ENCODE measurements at regions not wholly inside any gene's neighbourhood (a gene's known extent, or its start where the extent isn't known, plus 50 kb on each side); places are given as distances from the start of the nearest gene placed in this dataset.

DNA sequence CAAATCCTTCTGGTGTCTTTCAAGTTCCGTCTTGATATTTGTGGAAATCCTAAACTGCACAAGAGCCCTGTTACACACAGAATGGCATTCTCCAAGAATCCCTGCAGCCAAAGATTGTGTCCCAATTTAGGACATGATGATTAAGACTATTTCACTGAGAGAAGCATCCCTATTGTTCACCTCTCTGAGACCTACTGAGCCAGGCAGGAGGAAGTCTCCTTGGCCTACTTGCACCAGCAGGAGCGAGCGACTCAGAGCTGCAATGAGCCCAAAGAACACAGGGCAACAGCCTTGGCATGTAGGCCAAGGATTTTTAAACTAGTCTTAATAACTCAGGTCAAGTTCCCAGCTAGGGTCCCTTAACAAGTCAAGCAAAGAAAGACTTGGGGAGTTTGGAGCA is 79.4 kb upstream of the RUNX1 start:
- no peak overlapping the region for H3K27ac ChIP-seq
- H3K36me3 ChIP-seq: no peaks in the 10 kb centered on the region
- H3K4me1 ChIP-seq: peaks cover 19% of the 10 kb centered on the region
- TF ChIP-seq Cebpa-rat (IDR thresholded peaks at IDR 0.05): no peak
- H3K4me2 ChIP-seq: no peak overlapping the region; the same call in 1 of the 2 replicates
- no peaks in the 10 kb centered on the region for H4K20me1 ChIP-seq
- H3K27me3 ChIP-seq: no peaks in the 10 kb centered on the region
- H3K4me3 ChIP-seq: no peak overlapping the region
- peaks cover 49% of the 10 kb centered on the region for H3K9me3 ChIP-seq
- H3K9ac ChIP-seq: no peak overlapping the region

DNA sequence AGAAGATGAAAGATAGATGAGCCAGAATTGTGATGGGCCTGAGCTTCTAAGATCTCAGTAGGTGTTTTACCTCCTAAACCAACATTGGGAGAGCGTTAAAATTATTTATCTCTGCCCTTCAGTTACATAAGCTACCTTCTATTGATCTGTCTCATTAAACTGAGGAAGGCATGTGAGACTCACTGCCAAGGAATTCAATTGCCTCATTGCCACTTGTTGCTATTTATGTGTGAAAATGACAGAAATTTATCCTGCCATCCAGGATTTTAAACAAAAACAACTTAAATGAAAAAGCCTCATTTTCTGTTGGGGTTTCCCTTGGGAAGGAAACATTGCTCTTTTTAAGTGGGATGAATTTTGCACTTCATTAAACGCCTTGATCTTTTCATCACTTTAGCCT is 78.7 kb upstream of the RUNX1 start:
- H3K4me1 ChIP-seq: peaks cover 19% of the 10 kb centered on the region
- H3K9ac ChIP-seq: no peak overlapping the region
- H3K36me3 ChIP-seq: no peaks in the 10 kb centered on the region
- no peak overlapping the region for H3K4me3 ChIP-seq
- H3K27ac ChIP-seq: no peak overlapping the region
- H3K4me2 ChIP-seq: no peak overlapping the region
- H3K9me3 ChIP-seq: peaks cover 49% of the 10 kb centered on the region
- no peak for TF ChIP-seq Cebpa-rat (IDR thresholded peaks at IDR 0.05)
- no peaks in the 10 kb centered on the region for H3K27me3 ChIP-seq
- no peaks in the 10 kb centered on the region for H4K20me1 ChIP-seq

DNA sequence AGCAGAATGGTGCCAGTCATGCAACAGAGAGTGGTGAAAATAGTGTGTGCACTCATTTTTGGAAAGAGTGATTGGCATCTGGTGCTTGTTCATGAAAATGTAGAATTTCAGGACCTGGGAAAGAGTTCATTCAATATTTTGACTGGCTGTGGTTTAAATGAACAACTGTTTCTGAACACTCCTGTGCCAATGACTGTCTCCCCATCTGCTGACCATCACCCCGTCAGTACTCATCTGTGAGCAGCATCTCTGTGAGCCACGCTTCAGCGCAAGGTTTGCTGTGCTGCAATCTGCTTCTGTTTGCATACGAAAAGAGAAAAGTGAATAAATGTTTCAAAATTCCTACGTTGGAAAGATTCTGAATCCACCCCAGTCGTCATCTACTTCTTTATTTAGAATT is 77.9 kb upstream of the RUNX1 start:
- Histone ChIP-seq H3K4me3 (no peak overlapping the region), H3K27ac (no peak overlapping the region), H3K36me3 (no peaks in the 10 kb centered on the region), H3K9me3 (peaks cover 49% of the 10 kb centered on the region), H3K27me3 (no peaks in the 10 kb centered on the region), H3K4me1 (peaks cover 19% of the 10 kb centered on the region), H3K9ac (no peak overlapping the region), H3K4me2 (no peak overlapping the region), H4K20me1 (no peaks in the 10 kb centered on the region)
- no peak for TF ChIP-seq Cebpa-rat (IDR thresholded peaks at IDR 0.05)

DNA sequence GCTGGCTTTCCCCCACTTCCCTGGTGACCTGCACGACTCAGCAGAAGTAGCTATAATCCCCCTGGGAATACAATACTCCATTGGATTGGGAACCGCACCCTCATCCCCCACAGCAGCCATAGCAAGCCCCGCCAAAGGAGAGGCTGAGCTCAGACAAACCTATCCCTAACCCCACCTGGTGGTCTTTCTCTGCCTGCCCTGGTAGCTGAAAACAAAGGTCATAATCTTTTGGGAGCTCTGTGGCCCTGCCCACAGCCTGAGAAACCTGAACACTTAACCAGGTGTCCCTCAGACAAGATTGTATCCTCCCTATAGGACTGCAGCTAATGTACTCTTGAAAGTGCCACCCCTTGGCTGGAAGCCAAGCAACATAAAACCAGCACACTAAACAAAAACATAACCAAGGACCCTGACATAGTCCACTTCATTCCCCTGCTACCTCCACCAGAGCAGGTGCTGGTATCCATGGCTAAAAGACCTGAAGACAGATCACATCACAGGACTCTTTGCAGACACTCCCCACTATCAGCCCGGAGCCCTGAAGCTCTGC is 71.6 kb upstream of the RUNX1 start:
- H3K9ac ChIP-seq: no peak overlapping the region
- H3K36me3 ChIP-seq: no peaks in the 10 kb centered on the region
- no peaks in the 10 kb centered on the region for H3K4me1 ChIP-seq
- no peak for TF ChIP-seq Cebpa-rat (IDR thresholded peaks at IDR 0.05)
- no peaks in the 10 kb centered on the region for H3K27me3 ChIP-seq
- peaks cover 15% of the 10 kb centered on the region for H3K9me3 ChIP-seq
- no peak overlapping the region for H3K27ac ChIP-seq
- no peak overlapping the region for H3K4me3 ChIP-seq
- no peaks in the 10 kb centered on the region for H4K20me1 ChIP-seq
- H3K4me2 ChIP-seq: no peak overlapping the region

DNA sequence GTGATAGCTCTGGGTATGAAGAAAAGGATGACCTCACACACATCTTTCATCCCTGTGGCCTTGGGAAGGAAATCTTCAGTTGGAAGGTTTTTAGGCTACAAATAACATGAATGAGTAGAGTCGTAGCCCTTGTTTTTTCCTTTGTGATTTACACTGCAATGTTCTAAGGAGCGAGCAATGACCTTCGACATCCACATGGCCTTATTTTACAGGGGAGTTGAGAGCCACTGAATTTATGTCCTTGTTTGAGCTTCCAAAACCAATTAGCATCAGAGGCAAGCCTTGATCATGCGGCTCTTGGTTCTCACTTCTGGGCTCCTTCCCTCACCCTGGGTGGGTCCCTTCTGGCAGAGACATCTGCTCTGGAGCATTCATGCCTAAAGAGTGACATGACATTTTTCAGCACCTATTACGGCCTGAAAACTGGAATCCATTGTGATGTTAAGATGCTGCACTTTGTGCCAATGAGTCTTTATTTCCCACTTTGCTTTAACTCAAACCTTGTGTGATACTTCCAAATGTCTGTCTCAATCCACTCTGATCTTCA is 70.5 kb upstream of the RUNX1 start:
- no peak for TF ChIP-seq Cebpa-rat (IDR thresholded peaks at IDR 0.05)
- no peak overlapping the region for H3K4me3 ChIP-seq

DNA sequence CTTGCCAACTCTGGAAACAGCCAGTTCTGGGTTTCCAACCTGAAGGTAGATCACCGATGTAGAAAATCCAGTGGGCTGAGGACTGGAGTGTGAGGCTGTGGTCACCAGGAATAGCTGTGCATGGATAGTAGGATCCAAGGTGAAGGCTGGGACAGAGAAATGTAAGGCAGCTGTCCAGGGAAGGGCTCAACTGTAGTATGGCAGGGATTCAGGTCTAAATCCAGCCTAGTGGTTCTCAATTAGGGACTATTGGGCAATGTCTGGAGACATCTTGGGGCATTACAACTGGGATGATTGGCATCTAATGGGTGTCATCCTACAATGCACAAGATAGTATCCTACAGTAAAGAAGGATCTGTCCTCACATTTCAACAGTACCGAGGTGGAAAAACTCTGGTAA is 67.7 kb upstream of the RUNX1 start:
- no peak overlapping the region for H3K9ac ChIP-seq
- H3K4me2 ChIP-seq: no peak overlapping the region
- TF ChIP-seq Cebpa-rat (IDR thresholded peaks at IDR 0.05): no peak
- H3K9me3 ChIP-seq: no peaks in the 10 kb centered on the region
- no peak overlapping the region for H3K4me3 ChIP-seq
- H3K27ac ChIP-seq: no peak overlapping the region
- no peaks in the 10 kb centered on the region for H3K27me3 ChIP-seq
- no peaks in the 10 kb centered on the region for H4K20me1 ChIP-seq
- H3K4me1 ChIP-seq: no peaks in the 10 kb centered on the region
- H3K36me3 ChIP-seq: no peaks in the 10 kb centered on the region

More for the DNA sequence above, 70.5 kb upstream of the RUNX1 start:
- no peaks in the 10 kb centered on the region for H3K27me3 ChIP-seq
- no peak overlapping the region for H3K27ac ChIP-seq
- no peaks in the 10 kb centered on the region for H3K36me3 ChIP-seq
- H3K4me1 ChIP-seq: no peaks in the 10 kb centered on the region
- H3K9ac ChIP-seq: no peak overlapping the region
- H4K20me1 ChIP-seq: no peaks in the 10 kb centered on the region
- no peak overlapping the region for H3K4me2 ChIP-seq
- H3K9me3 ChIP-seq: peaks cover 6% of the 10 kb centered on the region

DNA sequence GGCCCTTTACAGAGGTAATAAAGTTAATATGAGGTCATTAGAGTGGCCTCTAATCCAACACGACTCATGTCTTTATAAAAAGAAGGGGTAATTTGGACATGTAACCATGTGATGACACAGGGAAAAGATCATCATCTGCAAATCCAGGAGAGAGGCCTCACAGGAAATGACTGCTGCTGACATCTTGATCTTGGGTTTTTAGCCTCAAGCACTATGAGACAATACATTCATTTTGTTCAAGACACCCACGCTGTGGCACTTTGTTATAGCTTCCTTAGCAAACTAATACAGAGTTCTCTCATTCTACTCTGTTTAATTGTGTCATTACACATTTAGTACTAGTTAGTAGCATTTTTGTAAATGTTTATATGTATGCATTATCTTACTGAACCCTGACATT is 64.0 kb upstream of the RUNX1 start:
- Histone ChIP-seq H3K27me3 (no peaks in the 10 kb centered on the region), H3K4me3 (no peak overlapping the region), H3K4me2 (no peak overlapping the region), H3K9me3 (no peaks in the 10 kb centered on the region), H3K9ac (no peak overlapping the region), H4K20me1 (no peaks in the 10 kb centered on the region), H3K4me1 (no peaks in the 10 kb centered on the region), H3K36me3 (no peaks in the 10 kb centered on the region), H3K27ac (no peak overlapping the region)
- TF ChIP-seq Cebpa-rat (IDR thresholded peaks at IDR 0.05): no peak

DNA sequence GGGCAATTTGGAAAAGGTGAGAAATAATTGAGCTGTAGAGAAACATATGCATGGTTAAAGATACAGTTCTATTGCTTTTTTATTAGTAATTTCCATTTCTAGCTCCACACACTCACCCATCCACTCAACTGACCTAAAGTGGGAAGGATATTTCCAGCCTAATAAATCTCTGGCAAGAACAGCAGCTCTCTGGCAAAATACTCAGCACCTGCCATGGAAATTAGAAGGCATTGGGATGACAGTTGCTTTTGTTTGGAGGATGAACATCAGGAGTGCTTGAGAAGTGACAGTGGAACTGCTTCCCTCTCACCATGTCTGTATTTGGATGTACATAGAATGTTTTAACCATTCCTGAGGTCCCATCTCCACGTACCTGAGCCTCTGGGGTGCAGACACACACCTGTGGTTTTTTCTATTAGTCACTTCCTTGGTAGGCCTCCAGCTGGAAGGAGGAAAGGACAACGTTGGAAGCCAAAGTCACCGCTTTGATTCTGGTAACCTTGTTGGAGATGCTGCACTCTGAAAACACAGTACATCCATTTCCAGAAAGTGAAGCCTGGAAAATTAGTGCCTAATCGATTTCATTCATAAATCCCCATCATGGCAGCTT is 62.3 kb upstream of the RUNX1 start:
- Histone ChIP-seq H3K36me3 (no peaks in the 10 kb centered on the region), H3K9me3 (no peaks in the 10 kb centered on the region), H3K27me3 (no peaks in the 10 kb centered on the region), H3K4me3 (no peak overlapping the region), H3K4me2 (no peak overlapping the region), H4K20me1 (no peaks in the 10 kb centered on the region), H3K4me1 (no peaks in the 10 kb centered on the region), H3K27ac (no peak overlapping the region), H3K9ac (no peak overlapping the region)
- TF ChIP-seq Cebpa-rat (IDR thresholded peaks at IDR 0.05): no peak

DNA sequence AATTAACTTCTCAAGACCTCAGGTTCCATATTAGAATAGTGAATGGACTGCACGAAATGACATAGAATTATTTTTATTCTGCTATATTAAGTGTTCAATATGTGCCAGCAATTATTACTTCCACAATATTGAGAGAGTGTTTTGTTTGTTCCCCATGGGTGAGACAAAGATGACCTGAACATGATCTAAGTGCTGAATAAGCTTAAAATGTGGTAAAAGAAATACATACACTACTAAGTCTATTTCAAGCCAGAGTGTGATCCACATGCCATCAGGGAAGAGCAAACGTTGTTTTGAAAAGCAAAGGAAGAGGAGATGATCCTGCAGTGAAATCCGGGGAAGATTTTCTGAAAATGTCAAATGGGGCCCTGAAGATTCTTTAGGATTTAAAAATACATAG is 59.8 kb upstream of the RUNX1 start:
- TF ChIP-seq Cebpa-rat (IDR thresholded peaks at IDR 0.05): no peak
- H3K9ac ChIP-seq: no peak overlapping the region
- H3K9me3 ChIP-seq: no peaks in the 10 kb centered on the region
- no peaks in the 10 kb centered on the region for H3K27me3 ChIP-seq
- no peaks in the 10 kb centered on the region for H3K4me1 ChIP-seq
- no peaks in the 10 kb centered on the region for H3K36me3 ChIP-seq
- H3K4me3 ChIP-seq: no peak overlapping the region
- H4K20me1 ChIP-seq: no peaks in the 10 kb centered on the region
- no peak overlapping the region for H3K4me2 ChIP-seq
- no peak overlapping the region for H3K27ac ChIP-seq

DNA sequence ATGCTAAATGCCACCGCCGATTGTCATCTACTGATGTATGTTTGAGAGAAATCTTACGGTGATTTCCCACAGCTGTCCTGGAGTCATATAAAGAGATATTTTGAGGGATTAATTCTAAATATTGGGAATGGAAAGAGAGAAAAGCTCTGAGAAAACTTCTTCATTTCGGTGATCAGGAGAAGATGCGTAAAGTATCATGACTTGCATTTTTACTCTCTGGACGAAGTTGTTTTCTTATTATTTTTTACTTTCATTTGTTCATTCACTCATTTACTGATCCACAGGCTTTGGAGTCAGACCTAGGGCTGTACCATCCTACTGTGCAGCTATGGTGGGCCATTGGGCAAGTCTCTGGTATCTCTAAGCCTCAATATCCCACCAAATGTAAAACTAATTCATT is 58.4 kb upstream of the RUNX1 start:
- Histone ChIP-seq H3K4me3 (no peak overlapping the region), H4K20me1 (no peaks in the 10 kb centered on the region), H3K9ac (no peak overlapping the region), H3K27ac (no peak overlapping the region), H3K36me3 (no peaks in the 10 kb centered on the region), H3K9me3 (no peaks in the 10 kb centered on the region), H3K4me1 (peaks cover 11% of the 10 kb centered on the region), H3K27me3 (no peaks in the 10 kb centered on the region), H3K4me2 (no peak overlapping the region)
- TF ChIP-seq Cebpa-rat (IDR thresholded peaks at IDR 0.05): no peak
